Natural killer cell treated with Interleukin-12 subunit alpha and Interleukin-12 subunit beta and Interleukin-15 and Interleukin-18, amount 100 ng/mL, for 72 hours (primary cell): ENCODE measurements at regions not wholly inside any gene's neighbourhood (a gene's known extent, or its start where the extent isn't known, plus 50 kb on each side); places are given as distances from the start of the nearest gene placed in this dataset.

Source experiments
- ATAC-seq, 2 donors: fragments of 150-1000 bp; cut with Tn5 transposase in 1 of 2; sonication (Bioruptor Pico), chemical (Tn5 transposase) in 1 of 2; 2 replicates each; pipeline ENCODE4 v1.10.0; 2021
- DNase-seq: peaks from one replicate; pipeline ENCODE4 v3.0.0; 2022; ENCODE audit warnings: low spot score
- H3K27ac Mint-ChIP-seq, 2 donors: 1 replicate in 1 of 2; 2 replicates in 1 of 2; pipeline ENCODE4 v1.8.0; 2022; ENCODE audit warnings: mixed read lengths in 2 of 2, mild to moderate bottlenecking in 1 of 2, moderate library complexity in 1 of 2
- H3K27me3 Mint-ChIP-seq, 2 donors: 1 replicate in 1 of 2; 2 replicates in 1 of 2; pipeline ENCODE4 v1.8.0; 2022; ENCODE audit warnings: mixed read lengths in 2 of 2
- H3K36me3 Mint-ChIP-seq: one replicate; pipeline ENCODE4 v1.8.0; 2022; ENCODE audit warnings: mixed read lengths
- H3K4me1 Mint-ChIP-seq, 2 donors: 1 replicate in 1 of 2; 2 replicates in 1 of 2; pipeline ENCODE4 v1.8.0; 2022; ENCODE audit warnings: low read depth in 2 of 2, mixed read lengths in 2 of 2, mild to moderate bottlenecking in 1 of 2
- H3K4me3 Mint-ChIP-seq: one replicate; pipeline ENCODE4 v1.8.0; 2022; ENCODE audit warnings: mixed read lengths
- H3K9me3 Mint-ChIP-seq: 2 replicates; pipeline ENCODE4 v1.8.0; 2022; ENCODE audit warnings: mixed read lengths

GRCh38 chr4:100574607-100575006, 56.8 kb upstream of the EMCN start:
- H3K27ac Mint-ChIP-seq, result no peak overlapping the region
- H3K9me3 Mint-ChIP-seq, result peaks cover 7% of the 10 kb centered on the region
- no peak overlapping the region for H3K4me3 Mint-ChIP-seq
- ATAC-seq (no peak), DNase-seq (no peak)
- no peaks in the 10 kb centered on the region for H3K4me1 Mint-ChIP-seq
- H3K27me3 Mint-ChIP-seq, result peaks cover 0 to 2% of the 10 kb centered on the region in 2 donors
- H3K36me3 Mint-ChIP-seq, result no peaks in the 10 kb centered on the region

- Mint-ChIP-seq H3K4me1 (peaks cover 0 to 8% of the 10 kb centered on the region in 2 donors), H3K4me3 (peak overlapping the region; percentile 23), H3K9me3 (no peaks in the 10 kb centered on the region), H3K36me3 (no peaks in the 10 kb centered on the region), H3K27me3 (no peaks in the 10 kb centered on the region), H3K27ac (no peak overlapping the region)
- DNase-seq, result no peak
- ATAC-seq, result no peak
Observed at GRCh38 chr4:100569196-100569595, 51.4 kb upstream of the EMCN start.
